GM21825 (cell line): ENCODE measurements at regions not wholly inside any gene's neighbourhood (a gene's known extent, or its start where the extent isn't known, plus 50 kb on each side); places are given as distances from the start of the nearest gene placed in this dataset.

Experiments used
- ATAC-seq: cut with Tn5 transposase; IDR thresholded peaks from one replicate; pipeline ENCODE4 v1.9.1; 2021; ENCODE audit warnings: mild to moderate bottlenecking, moderate library complexity; ENCODE audit not compliant: unreplicated experiment

- no peak for ATAC-seq
Measured at GRCh38 chr4:143055997-143056396, 128.7 kb upstream of the USP38 start.

- ATAC-seq = no peak
Measured at GRCh38 chr4:143071351-143071750, 113.4 kb upstream of the USP38 start.

DNA sequence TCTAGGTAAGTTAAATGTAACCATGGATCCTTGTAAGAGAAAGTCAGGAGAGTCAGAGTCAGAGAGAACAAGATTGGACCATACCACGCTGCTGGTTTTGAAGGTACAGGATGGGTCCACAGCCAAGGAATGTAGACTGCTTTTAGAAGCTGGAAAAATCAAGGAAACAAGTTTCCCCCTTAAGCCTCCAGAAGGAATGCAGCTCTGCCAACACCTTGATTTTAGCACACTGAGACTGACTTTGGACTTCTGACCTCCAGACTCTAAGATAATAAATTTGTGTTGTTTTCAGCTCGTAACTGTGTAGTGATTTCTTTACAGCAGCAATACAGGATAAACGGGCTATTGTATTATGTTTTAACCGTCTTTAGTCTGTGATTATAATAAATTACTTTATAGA is 108.0 kb upstream of the USP38 start:
- ATAC-seq = no peak

DNA sequence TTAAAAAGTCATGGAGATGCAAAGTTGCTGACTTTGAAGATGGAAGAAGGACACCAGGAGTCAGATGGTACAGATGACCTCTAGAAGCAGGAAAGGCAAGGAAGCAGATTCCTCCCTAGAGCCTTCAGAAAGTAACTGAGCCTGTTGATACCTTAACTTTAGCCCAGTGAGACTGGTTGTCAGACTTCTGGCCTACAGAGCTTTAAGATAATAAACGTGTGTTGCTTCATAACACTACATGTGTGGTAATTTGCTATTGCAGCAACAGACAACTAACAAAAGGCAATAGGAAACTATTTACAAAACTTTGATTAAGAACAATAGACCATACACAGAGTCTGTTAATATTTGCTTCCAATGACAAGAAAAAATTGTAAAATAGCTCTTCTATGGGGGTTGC is 102.0 kb upstream of the USP38 start:
- ATAC-seq = no peak

- ATAC-seq = no peak
Measured at GRCh38 chr4:143083756-143084472, 100.8 kb upstream of the USP38 start.

DNA sequence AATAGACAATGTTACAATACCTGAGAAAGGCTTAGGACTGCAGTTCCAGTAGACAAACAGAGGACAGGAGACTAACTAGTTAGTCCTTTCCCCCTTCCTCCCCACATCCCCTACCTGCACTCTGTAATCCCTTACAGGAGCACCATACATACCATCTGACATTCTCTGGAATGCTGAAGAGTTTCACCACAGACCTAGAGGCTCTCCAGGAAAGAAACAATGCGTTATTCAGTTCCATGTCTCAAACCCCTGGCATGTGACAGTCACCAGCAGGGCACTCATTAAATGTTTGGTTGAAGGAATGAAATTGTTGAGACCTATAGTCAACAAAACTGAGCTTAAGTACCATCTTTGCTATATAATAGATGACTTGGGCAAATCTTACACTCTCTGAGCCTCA is 100.2 kb upstream of the USP38 start:
- no peak for ATAC-seq

DNA sequence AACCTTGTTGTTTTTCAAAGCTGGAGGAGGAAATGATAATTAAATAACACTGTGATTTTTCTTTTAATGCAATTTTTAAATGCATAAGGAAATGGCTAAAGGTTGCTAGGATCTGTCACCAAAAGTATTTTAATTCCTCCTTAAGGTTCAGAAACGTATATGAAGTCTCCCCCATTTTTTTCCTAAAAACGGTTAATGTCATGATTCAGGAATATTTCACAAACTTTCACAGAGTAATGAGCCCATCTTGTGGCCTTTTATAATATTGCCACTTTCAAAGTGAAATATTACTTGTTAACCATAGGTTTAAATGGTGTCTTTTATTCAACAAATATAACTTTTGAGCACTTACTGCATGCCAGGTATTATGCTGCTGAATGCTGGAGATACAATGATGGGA is 99.5 kb upstream of the USP38 start:
- ATAC-seq = no peak

DNA sequence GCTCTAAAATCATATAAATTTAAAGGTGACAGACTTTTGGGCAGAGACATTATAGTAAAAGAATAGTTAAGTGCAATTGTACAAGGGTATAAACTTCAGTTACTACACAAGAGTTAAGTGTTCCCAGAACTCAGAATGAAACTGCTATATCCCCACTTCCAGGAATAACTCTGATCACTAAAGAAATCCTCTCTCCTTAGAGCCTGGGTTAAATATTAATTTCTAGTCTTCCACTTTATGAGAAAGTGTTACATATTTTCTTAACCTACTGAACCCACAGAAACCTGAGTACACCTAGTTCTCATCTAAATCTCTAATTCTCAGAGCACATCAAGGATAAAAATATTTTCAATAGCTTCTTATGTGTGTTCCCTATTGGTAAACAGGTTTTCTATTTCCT is 99.1 kb upstream of the USP38 start:
- ATAC-seq = no peak

- no peak for ATAC-seq
Measured at GRCh38 chr4:143089291-143089690, 95.4 kb upstream of the USP38 start.

- ATAC-seq = no peak
Measured at GRCh38 chr4:143089847-143090246, 94.9 kb upstream of the USP38 start.

DNA sequence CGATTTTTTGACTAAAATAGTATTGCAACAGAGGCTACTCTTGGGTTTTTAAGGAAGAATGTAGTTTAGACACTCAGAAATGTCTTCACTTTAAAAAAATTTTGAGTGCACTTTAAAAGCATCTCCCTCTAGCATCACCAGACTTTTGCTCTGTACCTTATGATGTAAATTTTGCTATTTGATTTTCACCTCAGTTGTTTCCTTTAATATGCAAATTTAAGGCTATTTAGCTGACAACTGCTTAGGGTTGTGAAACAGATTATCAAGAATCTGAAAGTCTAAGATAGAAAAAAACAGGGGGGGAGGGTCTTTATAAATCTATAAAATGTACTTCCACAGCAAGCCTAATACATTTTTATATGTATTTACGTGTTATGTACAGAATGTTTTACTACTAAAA is 92.9 kb upstream of the USP38 start:
- no peak for ATAC-seq

GRCh38 chr4:143095447-143095846 is 89.3 kb upstream of the USP38 start:
- ATAC-seq = no peak

- no peak for ATAC-seq
Measured at GRCh38 chr4:143097751-143098150, 87.0 kb upstream of the USP38 start.

DNA sequence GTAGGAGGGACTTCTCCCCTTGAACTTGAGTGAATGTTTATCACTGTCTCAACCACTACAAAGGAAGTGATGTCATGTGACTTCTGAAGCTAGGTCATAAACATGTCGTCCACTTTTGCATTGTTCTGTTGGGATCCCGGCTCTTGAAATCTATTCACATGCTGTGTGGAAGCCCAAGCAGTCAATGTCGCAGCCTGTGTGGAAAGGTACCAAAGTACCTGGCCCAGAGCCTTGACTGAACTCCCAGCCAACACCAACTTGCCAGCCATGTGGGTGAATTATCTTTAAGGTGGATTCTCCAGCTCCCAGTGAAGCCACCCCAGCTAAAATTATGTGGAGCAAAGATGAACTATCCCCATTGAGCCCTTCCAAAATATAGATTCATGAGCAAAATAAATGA is 85.0 kb upstream of the USP38 start:
- no peak for ATAC-seq

DNA sequence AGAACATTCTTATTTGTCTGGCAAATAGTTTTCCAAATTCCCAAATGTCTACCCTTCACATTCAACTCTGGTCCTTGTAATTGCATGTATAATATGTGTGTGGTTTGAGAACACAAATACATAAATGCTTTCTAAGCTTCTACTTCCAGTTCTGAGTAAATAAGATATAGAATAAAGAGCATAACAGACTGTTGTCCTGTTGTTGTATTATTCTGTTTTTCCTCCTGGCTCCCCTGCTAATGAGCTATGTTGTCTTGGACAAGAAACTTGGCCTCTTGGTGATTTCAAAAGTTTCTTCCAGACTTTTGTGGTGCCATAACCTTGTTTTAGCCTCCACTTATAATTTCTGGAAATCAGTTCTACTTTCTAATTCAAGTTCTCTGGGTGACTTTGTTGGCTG is 75.3 kb upstream of the USP38 start:
- no peak for ATAC-seq

DNA sequence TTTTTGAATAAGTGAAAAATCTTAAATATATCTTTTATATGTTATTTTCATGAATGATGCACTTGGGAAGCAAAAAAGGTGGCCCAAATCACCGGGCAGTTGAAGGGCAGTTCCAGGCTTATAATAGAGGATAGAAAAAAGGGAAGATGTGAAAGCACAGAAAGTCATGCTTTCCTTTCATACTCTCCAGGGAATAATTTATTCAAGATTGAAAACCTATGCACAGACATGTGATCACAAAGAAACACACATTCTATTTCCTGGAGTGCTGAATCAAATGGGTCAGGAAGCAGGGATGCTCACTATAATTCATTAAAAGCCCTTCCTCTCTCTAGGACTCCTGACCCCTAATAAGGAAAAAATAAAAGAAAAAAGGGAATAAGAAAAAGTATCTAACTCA is 66.1 kb upstream of the USP38 start:
- no peak for ATAC-seq

DNA sequence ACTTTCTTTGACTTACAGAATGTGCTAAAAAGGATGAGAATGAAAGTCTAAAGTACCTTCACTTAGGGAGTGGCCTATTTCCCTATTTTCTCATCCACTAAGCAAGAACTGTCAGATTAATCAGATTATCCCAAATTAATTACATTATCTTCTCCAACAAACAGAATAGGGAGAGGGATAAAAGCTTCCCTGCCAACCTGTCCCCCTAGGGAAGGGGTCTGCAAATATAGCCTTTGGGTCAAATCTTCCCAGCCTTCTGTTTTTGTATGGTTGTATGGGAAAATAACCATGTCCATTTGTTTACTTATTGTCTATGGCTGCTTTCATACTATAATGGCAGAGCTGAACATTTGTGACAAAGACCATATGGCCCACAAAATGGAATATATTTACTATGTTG is 57.1 kb upstream of the USP38 start:
- ATAC-seq = no peak

GRCh38 chr4:143133977-143134376 is 50.7 kb upstream of the USP38 start:
- no peak for ATAC-seq
